ENCODE measurements at regions not wholly inside any gene's neighbourhood (a gene's known extent, or its start where the extent isn't known, plus 50 kb on each side); places are given as distances from the start of the nearest gene placed in this dataset.

DNA sequence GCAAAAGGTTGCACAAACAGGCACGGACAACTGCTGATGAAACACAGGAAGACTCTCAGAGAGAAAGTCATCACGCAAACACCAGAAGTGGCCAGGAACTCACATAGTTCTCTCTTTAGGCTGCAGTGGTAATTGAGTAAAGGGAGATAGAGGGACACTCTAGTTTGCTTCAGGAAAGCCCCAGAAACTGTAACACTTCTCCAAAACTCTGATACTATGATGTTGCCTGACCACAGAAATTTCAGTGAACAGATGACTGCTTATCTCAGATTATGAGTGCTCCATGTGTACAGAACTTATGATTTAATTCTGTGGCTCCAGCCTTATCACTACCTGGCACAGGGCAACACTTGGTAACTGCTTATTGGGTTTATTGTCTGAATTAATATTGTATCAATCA is 311.5 kb upstream of the GYPC start:
- intact Hi-C loops (cut with micrococcal nuclease) = no loop called here
- Mint-ChIP-seq H3K9me3 (peaks cover 0 to 8% (median 2%) of the 10 kb centered on the region in 7 donors), H3K4me1 (no peaks in the 10 kb centered on the region), H3K36me3 (no peaks in the 10 kb centered on the region), H3K27ac (no peak overlapping the region), H3K4me3 (no peak overlapping the region), H3K27me3 (ENCODE audit: low read depth in 3 of 3) (peaks cover 1 to 6% (median 2%) of the 10 kb centered on the region in 3 donors)
- Histone ChIP-seq H3K79me2 (ENCODE audit: insufficient read depth, low read length) (no peaks in the 10 kb centered on the region), H3K27me3 (ENCODE audit: control insufficient read depth in 2 of 2, insufficient read depth in 2 of 2, low read length in 2 of 2) (no peaks in the 10 kb centered on the region), H3K4me2 (replicated peaks; ENCODE audit: extremely low read depth, low read length, poor library complexity, severe bottlenecking) (no peak overlapping the region), H3K27ac (ENCODE audit: low read depth in 1 of 2, low read length in 2 of 2) (no peak overlapping the region), H3K36me3 (replicated peaks in 1 of 2; ENCODE audit: control insufficient read depth in 1 of 2, insufficient read depth in 2 of 2, low read length in 2 of 2) (no peaks in the 10 kb centered on the region), H4K20me1 (ENCODE audit: insufficient read depth, low read length) (no peaks in the 10 kb centered on the region), H3K4me3 (replicated peaks in 1 of 3; ENCODE audit: low read depth in 2 of 3, low read length in 3 of 3) (no peak overlapping the region), H3K4me1 (ENCODE audit: control insufficient read depth in 1 of 2, insufficient read depth in 2 of 2, low read length in 2 of 2) (no peaks in the 10 kb centered on the region), H3K9ac (ENCODE audit: insufficient read depth, low read length, poor library complexity, severe bottlenecking) (no peak overlapping the region), H3K9me3 (replicated peaks in 1 of 2; ENCODE audit: control insufficient read depth in 1 of 2, insufficient read depth in 1 of 2, low read length in 2 of 2) (no peaks in the 10 kb centered on the region), H2AFZ (ENCODE audit: insufficient read depth, low read depth, low read length, poor library complexity, severe bottlenecking) (no peak overlapping the region)
- no peak for TF ChIP-seq CTCF (IDR thresholded peaks at IDR 0.05)
- no peak for DNase-seq
- 0% methylated on average over 1 of the region's 2 CpGs for WGBS (ENCODE audit: insufficient coverage)

DNA sequence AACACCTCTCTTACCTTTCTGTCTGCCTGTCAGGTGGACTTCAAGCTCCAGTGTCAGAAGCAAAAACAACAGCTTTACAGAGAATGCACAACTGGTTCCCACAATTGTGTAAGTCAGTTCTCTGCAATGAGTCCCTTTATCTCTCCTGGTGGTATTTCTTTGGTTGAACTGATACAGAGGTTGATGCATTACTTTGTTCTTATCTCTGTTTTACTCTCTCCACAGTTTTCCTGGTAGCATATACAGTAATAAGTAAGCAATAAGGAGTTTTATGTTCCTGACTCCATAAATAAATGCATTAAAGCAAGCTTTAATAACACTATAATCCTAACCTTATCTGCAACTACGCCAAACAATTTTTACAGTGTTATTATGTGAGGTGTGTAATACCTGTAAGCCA is 310.3 kb upstream of the GYPC start:
- Histone ChIP-seq H3K36me3 (replicated peaks in 1 of 2; ENCODE audit: control insufficient read depth in 1 of 2, insufficient read depth in 2 of 2, low read length in 2 of 2) (no peaks in the 10 kb centered on the region), H3K9ac (ENCODE audit: insufficient read depth, low read length, poor library complexity, severe bottlenecking) (no peak overlapping the region), H3K27ac (ENCODE audit: low read depth in 1 of 2, low read length in 2 of 2) (no peak overlapping the region), H3K79me2 (ENCODE audit: insufficient read depth, low read length) (no peaks in the 10 kb centered on the region), H4K20me1 (ENCODE audit: insufficient read depth, low read length) (no peaks in the 10 kb centered on the region), H3K27me3 (ENCODE audit: control insufficient read depth in 2 of 2, insufficient read depth in 2 of 2, low read length in 2 of 2) (no peaks in the 10 kb centered on the region), H3K4me1 (ENCODE audit: control insufficient read depth in 1 of 2, insufficient read depth in 2 of 2, low read length in 2 of 2) (no peaks in the 10 kb centered on the region), H3K9me3 (replicated peaks in 1 of 2; ENCODE audit: control insufficient read depth in 1 of 2, insufficient read depth in 1 of 2, low read length in 2 of 2) (no peaks in the 10 kb centered on the region), H2AFZ (ENCODE audit: insufficient read depth, low read depth, low read length, poor library complexity, severe bottlenecking) (no peak overlapping the region), H3K4me3 (replicated peaks in 1 of 3; ENCODE audit: low read depth in 2 of 3, low read length in 3 of 3) (no peak overlapping the region), H3K4me2 (replicated peaks; ENCODE audit: extremely low read depth, low read length, poor library complexity, severe bottlenecking) (no peak overlapping the region)
- no peak for DNase-seq
- no CpG with 5 or more reads among the region's 1 CpG for WGBS (ENCODE audit: insufficient coverage)
- H3K9me3 Mint-ChIP-seq = peaks cover 0 to 8% (median 2%) of the 10 kb centered on the region in 7 donors
- no peak overlapping the region for H3K27ac Mint-ChIP-seq
- intact Hi-C loops (cut with micrococcal nuclease) = no loop called here
- TF ChIP-seq CTCF (IDR thresholded peaks at IDR 0.05) = no peak
- no peaks in the 10 kb centered on the region for H3K36me3 Mint-ChIP-seq
- no peak overlapping the region for H3K4me3 Mint-ChIP-seq
- peaks cover 1 to 2% (median 2%) of the 10 kb centered on the region in 3 donors for H3K27me3 Mint-ChIP-seq (ENCODE audit: low read depth in 3 of 3)
- no peaks in the 10 kb centered on the region for H3K4me1 Mint-ChIP-seq
